Osteoblast (primary cell): ENCODE measurements at regions not wholly inside any gene's neighbourhood (a gene's known extent, or its start where the extent isn't known, plus 50 kb on each side); places are given as distances from the start of the nearest gene placed in this dataset.

Experiments used
- DNase-seq: peaks from one replicate; pipeline ENCODE4 v3.0.0; 2011; ENCODE audit warnings: low spot score, mixed read lengths; ENCODE audit not compliant: insufficient read length; ENCODE audit errors: missing footprints
- H2AFZ ChIP-seq: 2 replicates; pipeline ENCODE4 v1.6.0; 2011; ENCODE audit warnings: mild to moderate bottlenecking, low read length
- H3K27ac ChIP-seq: 2 replicates; pipeline ENCODE4 v1.5.1; 2011; ENCODE audit warnings: mild to moderate bottlenecking, low read depth, low read length, moderate library complexity
- H3K27me3 ChIP-seq: 2 replicates; pipeline ENCODE4 v1.6.0; 2012; ENCODE audit warnings: mild to moderate bottlenecking, control low read depth, inconsistent platforms, low read length, moderate library complexity; ENCODE audit not compliant: insufficient read depth
- H3K36me3 ChIP-seq: 2 replicates; pipeline ENCODE4 v1.5.1; 2011; ENCODE audit warnings: mild to moderate bottlenecking, low read length, control low read depth, moderate library complexity; ENCODE audit not compliant: insufficient read depth
- H3K4me1 ChIP-seq: 2 replicates; pipeline ENCODE4 v1.5.1; 2011; ENCODE audit warnings: mild to moderate bottlenecking, low read length, control low read depth, moderate library complexity; ENCODE audit not compliant: insufficient read depth
- H3K4me2 ChIP-seq: 2 replicates; pipeline ENCODE4 v1.6.0; 2011; ENCODE audit warnings: mild to moderate bottlenecking, low read length; ENCODE audit not compliant: insufficient read depth
- H3K4me3 ChIP-seq: fragments of 200-600 bp; sonication (generic); 3 replicates; pipeline ENCODE4 v1.5.1; 2012; ENCODE audit warnings: mild to moderate bottlenecking, low read length, inconsistent platforms; ENCODE audit not compliant: insufficient read depth
- H3K79me2 ChIP-seq: 2 replicates; pipeline ENCODE4 v1.6.0; 2012; ENCODE audit warnings: mild to moderate bottlenecking, low read length, control low read depth, inconsistent platforms; ENCODE audit not compliant: insufficient read depth
- H3K9me3 ChIP-seq: 2 replicates; pipeline ENCODE4 v1.5.1; 2011; ENCODE audit warnings: low read depth, low read length, control low read depth
- H4K20me1 ChIP-seq: 2 replicates; pipeline ENCODE4 v1.6.0; 2012; ENCODE audit warnings: mild to moderate bottlenecking, low read length, control low read depth; ENCODE audit not compliant: insufficient read depth
- TF ChIP-seq, protein P1 (sequence below): IDR thresholded peaks from 2 replicates; pipeline ENCODE4 v1.5.1; 2011; ENCODE audit warnings: mild to moderate bottlenecking, low read depth, low read length, moderate library complexity; ENCODE audit errors: extremely low read depth

GRCh38 chr1:94314222-94314858 is 77.0 kb upstream of the ARHGAP29 start:
- Histone ChIP-seq H2AFZ (no peak overlapping the region), H3K27me3 (no peaks in the 10 kb centered on the region), H3K4me2 (no peak overlapping the region), H3K36me3 (no peaks in the 10 kb centered on the region), H3K4me1 (peaks cover 13% of the 10 kb centered on the region), H4K20me1 (no peaks in the 10 kb centered on the region), H3K4me3 (no peak overlapping the region), H3K9me3 (no peaks in the 10 kb centered on the region), H3K27ac (no peak overlapping the region), H3K79me2 (no peaks in the 10 kb centered on the region)
- TF ChIP-seq, protein P1, sequence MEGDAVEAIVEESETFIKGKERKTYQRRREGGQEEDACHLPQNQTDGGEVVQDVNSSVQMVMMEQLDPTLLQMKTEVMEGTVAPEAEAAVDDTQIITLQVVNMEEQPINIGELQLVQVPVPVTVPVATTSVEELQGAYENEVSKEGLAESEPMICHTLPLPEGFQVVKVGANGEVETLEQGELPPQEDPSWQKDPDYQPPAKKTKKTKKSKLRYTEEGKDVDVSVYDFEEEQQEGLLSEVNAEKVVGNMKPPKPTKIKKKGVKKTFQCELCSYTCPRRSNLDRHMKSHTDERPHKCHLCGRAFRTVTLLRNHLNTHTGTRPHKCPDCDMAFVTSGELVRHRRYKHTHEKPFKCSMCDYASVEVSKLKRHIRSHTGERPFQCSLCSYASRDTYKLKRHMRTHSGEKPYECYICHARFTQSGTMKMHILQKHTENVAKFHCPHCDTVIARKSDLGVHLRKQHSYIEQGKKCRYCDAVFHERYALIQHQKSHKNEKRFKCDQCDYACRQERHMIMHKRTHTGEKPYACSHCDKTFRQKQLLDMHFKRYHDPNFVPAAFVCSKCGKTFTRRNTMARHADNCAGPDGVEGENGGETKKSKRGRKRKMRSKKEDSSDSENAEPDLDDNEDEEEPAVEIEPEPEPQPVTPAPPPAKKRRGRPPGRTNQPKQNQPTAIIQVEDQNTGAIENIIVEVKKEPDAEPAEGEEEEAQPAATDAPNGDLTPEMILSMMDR = no peak
- DNase-seq = no peak

DNA sequence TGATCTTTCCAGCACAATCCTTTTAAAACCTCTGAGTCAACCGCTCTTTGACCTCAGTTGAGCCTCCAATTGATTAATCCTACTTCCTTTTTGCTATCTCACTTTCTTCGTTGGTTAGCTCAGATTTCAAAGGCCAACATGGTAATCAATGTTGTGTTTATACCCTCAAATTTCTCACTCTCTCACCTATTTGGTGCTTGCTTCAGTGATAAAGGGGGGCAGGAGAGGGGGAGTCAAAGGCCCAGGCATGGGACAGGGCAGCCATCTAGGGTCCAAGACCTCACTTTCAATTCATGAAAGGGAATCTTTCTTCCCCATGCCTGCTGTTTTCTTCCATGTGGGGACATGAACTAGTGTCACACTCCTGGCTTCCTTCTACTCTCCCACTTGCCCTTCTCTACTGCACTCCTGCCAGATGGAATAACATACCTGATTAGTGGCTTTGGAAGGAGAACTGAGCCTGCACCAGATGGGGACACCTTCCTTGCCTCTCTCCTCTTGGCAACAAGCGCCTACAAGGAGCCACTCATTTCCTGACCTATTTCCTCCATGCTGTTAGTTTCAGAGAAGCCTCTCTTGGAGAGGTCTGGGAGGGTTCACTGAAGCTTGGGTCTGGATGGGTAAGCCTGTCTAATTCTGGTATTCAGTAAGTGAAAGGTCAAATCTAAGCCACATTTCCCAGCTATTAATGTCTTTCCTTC is 73.3 kb upstream of the ARHGAP29 start:
- no peak overlapping the region for H3K4me3 ChIP-seq
- H3K4me2 ChIP-seq = no peak overlapping the region
- no peaks in the 10 kb centered on the region for H3K36me3 ChIP-seq
- peaks cover 6% of the 10 kb centered on the region for H3K4me1 ChIP-seq
- H4K20me1 ChIP-seq = no peaks in the 10 kb centered on the region
- DNase-seq = no peak
- TF ChIP-seq, protein P1 = no peak
- no peaks in the 10 kb centered on the region for H3K9me3 ChIP-seq
- H2AFZ ChIP-seq = no peak overlapping the region
- no peaks in the 10 kb centered on the region for H3K27me3 ChIP-seq
- H3K27ac ChIP-seq = no peak overlapping the region
- H3K79me2 ChIP-seq = no peaks in the 10 kb centered on the region

DNA sequence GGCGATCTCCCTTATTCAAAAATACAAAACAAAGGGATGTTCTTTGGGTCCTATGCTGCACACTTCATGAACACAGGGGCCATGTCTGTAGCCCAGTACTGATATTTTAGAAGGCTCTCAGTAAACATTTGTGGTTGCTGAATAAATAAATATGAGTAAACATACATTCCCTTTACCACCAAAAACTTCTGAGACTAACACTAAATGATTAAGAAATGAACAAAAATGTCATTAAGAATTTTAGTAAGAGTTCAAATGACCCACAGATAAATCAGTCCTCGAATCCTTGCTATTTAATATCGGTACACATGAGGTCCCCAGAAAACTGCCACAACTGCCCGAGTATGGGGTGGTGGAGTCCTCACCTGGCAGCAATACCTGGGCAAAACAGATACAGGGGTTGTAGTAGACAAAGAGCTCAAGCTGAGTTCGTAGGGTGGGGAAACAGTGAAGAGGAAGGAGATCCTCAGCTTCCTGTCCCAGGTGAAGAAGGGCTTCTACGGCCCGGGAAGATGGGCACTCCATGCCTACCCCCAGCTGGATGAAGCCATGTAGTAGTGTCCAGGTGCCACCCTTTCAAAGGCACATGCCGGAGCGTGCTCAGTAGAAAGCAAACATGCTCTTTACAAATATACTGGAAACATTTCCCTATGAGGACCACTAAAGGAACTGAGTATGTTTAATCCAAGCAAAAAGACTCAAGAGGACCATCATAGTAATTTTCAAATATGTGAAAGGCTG is 72.6 kb upstream of the ARHGAP29 start:
- H3K36me3 ChIP-seq = no peaks in the 10 kb centered on the region
- H2AFZ ChIP-seq = no peak overlapping the region
- no peaks in the 10 kb centered on the region for H4K20me1 ChIP-seq
- no peak for DNase-seq
- H3K9me3 ChIP-seq = no peaks in the 10 kb centered on the region
- no peak overlapping the region for H3K27ac ChIP-seq
- no peaks in the 10 kb centered on the region for H3K27me3 ChIP-seq
- H3K79me2 ChIP-seq = no peaks in the 10 kb centered on the region
- H3K4me1 ChIP-seq = peaks cover 13% of the 10 kb centered on the region
- H3K4me2 ChIP-seq = no peak overlapping the region
- TF ChIP-seq, protein P1 = no peak
- H3K4me3 ChIP-seq = no peak overlapping the region

DNA sequence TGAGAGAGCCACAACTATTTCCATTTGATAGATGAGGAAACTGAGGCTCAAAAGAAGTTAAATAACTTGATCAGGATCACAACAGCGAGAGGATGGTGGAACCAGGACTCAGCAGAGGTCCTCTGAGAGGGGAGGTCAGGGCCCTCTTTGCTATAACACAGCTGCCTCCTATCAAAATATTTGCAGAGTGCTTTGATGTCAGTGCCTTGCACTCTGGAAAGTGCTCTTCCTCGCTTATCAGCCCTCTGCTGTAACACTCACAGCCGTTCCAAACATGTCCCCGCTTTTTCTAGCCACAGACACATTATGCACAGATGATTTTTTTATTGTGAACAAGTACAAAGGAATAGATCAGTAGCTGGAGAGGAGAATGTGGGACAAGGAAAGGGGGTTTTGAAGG is 71.8 kb upstream of the ARHGAP29 start:
- peaks cover 21% of the 10 kb centered on the region for H3K4me1 ChIP-seq
- no peak overlapping the region for H3K27ac ChIP-seq
- H3K4me3 ChIP-seq = no peak overlapping the region
- TF ChIP-seq, protein P1 = no peak
- no peak overlapping the region for H3K4me2 ChIP-seq
- H2AFZ ChIP-seq = no peak overlapping the region
- no peaks in the 10 kb centered on the region for H3K27me3 ChIP-seq
- no peaks in the 10 kb centered on the region for H3K36me3 ChIP-seq
- no peaks in the 10 kb centered on the region for H4K20me1 ChIP-seq
- no peaks in the 10 kb centered on the region for H3K79me2 ChIP-seq
- DNase-seq = no peak
- H3K9me3 ChIP-seq = no peaks in the 10 kb centered on the region
